Ishikawa (cell line): ENCODE measurements at regions not wholly inside any gene's neighbourhood (a gene's known extent, or its start where the extent isn't known, plus 50 kb on each side); places are given as distances from the start of the nearest gene placed in this dataset.

Source experiments
- FOXM1 ChIP-seq: IDR thresholded peaks from 2 replicates; pipeline ENCODE4 v1.6.1; 2012; ENCODE audit warnings: low read depth, borderline replicate concordance
- TAF1 ChIP-seq: IDR thresholded peaks from 2 replicates; pipeline ENCODE4 v1.6.1; 2012; ENCODE audit warnings: low read depth, mild to moderate bottlenecking
- TEAD4 ChIP-seq: IDR thresholded peaks from 2 replicates; pipeline ENCODE4 v1.6.1; 2012
- TF ChIP-seq, protein P1 (sequence below): IDR thresholded peaks from 2 replicates; pipeline ENCODE4 v1.6.1; 2012

DNA sequence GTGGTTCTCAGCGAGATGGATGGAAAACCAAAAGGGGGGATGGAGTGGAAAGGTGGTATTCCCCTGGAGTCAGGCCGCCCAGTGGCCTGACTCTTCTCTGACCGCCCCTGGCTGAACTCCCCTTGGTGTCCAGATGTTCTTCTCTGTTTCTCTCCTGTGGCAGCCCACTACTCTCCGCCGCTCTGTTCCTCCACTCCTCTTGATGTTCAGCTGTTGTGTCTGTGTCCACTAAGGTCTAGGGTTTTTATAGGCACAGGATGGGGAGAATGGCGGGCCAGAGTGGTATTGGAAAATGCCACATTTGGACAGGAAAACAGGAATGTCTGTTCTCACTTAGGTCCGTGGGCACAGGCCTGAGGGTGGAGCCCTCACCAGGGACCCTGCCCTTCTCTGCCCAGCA, 954.3 kb upstream of the MBL2 start:
- TF ChIP-seq, protein P1, sequence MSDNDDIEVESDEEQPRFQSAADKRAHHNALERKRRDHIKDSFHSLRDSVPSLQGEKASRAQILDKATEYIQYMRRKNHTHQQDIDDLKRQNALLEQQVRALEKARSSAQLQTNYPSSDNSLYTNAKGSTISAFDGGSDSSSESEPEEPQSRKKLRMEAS: no peak
- TF ChIP-seq TEAD4 (no peak), FOXM1 (no peak), TAF1 (no peak)
